WTC11 (cell line): ENCODE measurements at regions not wholly inside any gene's neighbourhood (a gene's known extent, or its start where the extent isn't known, plus 50 kb on each side); places are given as distances from the start of the nearest gene placed in this dataset.

Experiments used
- ATAC-seq: fragments of 200-7000 bp; cut with Tn5 transposase; 2 replicates; pipeline ENCODE4 v1.10.0; 2021; ENCODE audit warnings: mild to moderate bottlenecking, moderate library complexity
- CTCF ChIA-PET: fragments of 300-600 bp; sonication (Branson Sonifier 250); formaldehyde crosslinking; loops from one replicate; lab custom pipeline; 2021; ENCODE audit warnings: antibody characterized with exemption; lab: Charles Lee
- POLR2A ChIA-PET: fragments of 350-600 bp; sonication (Branson Sonifier 250); formaldehyde crosslinking; loops from one replicate; lab custom pipeline; 2021; ENCODE audit warnings: antibody characterized with exemption; lab: Charles Lee
- DNase-seq: peaks from one replicate; pipeline ENCODE4 v3.0.0; 2021; ENCODE audit warnings: low spot score
- H3K27ac Mint-ChIP-seq: 2 replicates; pipeline ENCODE4 v1.8.0; 2021; ENCODE audit warnings: mixed read lengths
- H3K27me3 Mint-ChIP-seq: 2 replicates; pipeline ENCODE4 v1.8.0; 2021; ENCODE audit warnings: low read depth, mild to moderate bottlenecking, moderate library complexity, mixed read lengths
- H3K36me3 Mint-ChIP-seq: 2 replicates; pipeline ENCODE4 v1.8.0; 2021; ENCODE audit warnings: mixed read lengths
- H3K4me1 Mint-ChIP-seq: 2 replicates; pipeline ENCODE4 v1.8.0; 2022; ENCODE audit warnings: mixed read lengths
- H3K4me3 Mint-ChIP-seq: 2 replicates; pipeline ENCODE4 v1.8.0; 2021; ENCODE audit warnings: mild to moderate bottlenecking, moderate library complexity, mixed read lengths
- H3K9me3 Mint-ChIP-seq: 2 replicates; pipeline ENCODE4 v1.8.0; 2021; ENCODE audit warnings: mixed read lengths
- CDX4 ChIP-seq: fragments of 250-450 bp; sonication (Bioruptor Pico); IDR thresholded peaks from 2 replicates; pipeline ENCODE4 v1.9.0; 2021; ENCODE audit warnings: moderate library complexity, mild to moderate bottlenecking, inconsistent platforms, borderline replicate concordance
- ETV6 ChIP-seq: sonication (generic); formaldehyde crosslinking; IDR thresholded peaks from 2 replicates; pipeline ENCODE4 v1.8.1; 2022; ENCODE audit warnings: mild to moderate bottlenecking, missing genetic modification reagents
- FOXJ3 ChIP-seq: sonication (generic); formaldehyde crosslinking; IDR thresholded peaks from 2 replicates; pipeline ENCODE4 v1.9.0; 2021; ENCODE audit warnings: missing genetic modification reagents, mild to moderate bottlenecking, borderline replicate concordance
- GABPB1 ChIP-seq: sonication (generic); formaldehyde crosslinking; IDR thresholded peaks from 2 replicates; pipeline ENCODE4 v1.8.1; 2023; ENCODE audit warnings: mild to moderate bottlenecking, missing genetic modification reagents
- HMGXB4 ChIP-seq: sonication (generic); formaldehyde crosslinking; IDR thresholded peaks from 2 replicates; pipeline ENCODE4 v1.8.1; 2023; ENCODE audit warnings: mild to moderate bottlenecking, moderate library complexity, missing genetic modification reagents
- IRF2 ChIP-seq: sonication (generic); formaldehyde crosslinking; IDR thresholded peaks from 2 replicates; pipeline ENCODE4 v1.8.0; 2022; ENCODE audit warnings: low read depth, missing genetic modification reagents, borderline replicate concordance
- NFYB ChIP-seq: sonication (generic); formaldehyde crosslinking; conservative IDR thresholded peaks from 2 replicates; pipeline ENCODE4 v1.8.0; 2022; ENCODE audit warnings: low read depth, missing genetic modification reagents
- NR1H2 ChIP-seq: sonication (generic); formaldehyde crosslinking; IDR thresholded peaks from 2 replicates; pipeline ENCODE4 v1.9.0; 2021; ENCODE audit warnings: mild to moderate bottlenecking, moderate library complexity, missing genetic modification reagents
- RORB ChIP-seq: fragments of 250-450 bp; sonication (Bioruptor Pico); IDR thresholded peaks from 2 replicates; pipeline ENCODE4 v1.9.0; 2021; ENCODE audit warnings: mild to moderate bottlenecking
- TCF7 ChIP-seq: sonication (generic); formaldehyde crosslinking; IDR thresholded peaks from 2 replicates; pipeline ENCODE4 v1.8.0; 2022; ENCODE audit warnings: mild to moderate bottlenecking, low read depth, missing genetic modification reagents, moderate library complexity
- TEAD4 ChIP-seq: sonication (generic); formaldehyde crosslinking; IDR thresholded peaks from 2 replicates; pipeline ENCODE4 v1.8.0; 2022; ENCODE audit warnings: mild to moderate bottlenecking, missing genetic modification reagents
- USF2 ChIP-seq: sonication (generic); formaldehyde crosslinking; IDR thresholded peaks from 2 replicates; pipeline ENCODE4 v1.8.1; 2023; ENCODE audit warnings: mild to moderate bottlenecking, missing genetic modification reagents, moderate library complexity
- ZNF138 ChIP-seq: sonication (generic); formaldehyde crosslinking; conservative IDR thresholded peaks from 2 replicates; pipeline ENCODE4 v1.8.1; 2022; ENCODE audit warnings: mild to moderate bottlenecking, moderate library complexity, missing genetic modification reagents
- ZNF219 ChIP-seq: sonication (generic); formaldehyde crosslinking; IDR thresholded peaks from 2 replicates; pipeline ENCODE4 v1.8.0; 2023; ENCODE audit warnings: missing genetic modification reagents, mild to moderate bottlenecking, borderline replicate concordance
- ZNF232 ChIP-seq: sonication (generic); formaldehyde crosslinking; IDR thresholded peaks from 2 replicates; pipeline ENCODE4 v1.8.0; 2022; ENCODE audit warnings: mild to moderate bottlenecking, missing genetic modification reagents
- ZNF532 ChIP-seq: fragments of 250-450 bp; sonication (Bioruptor Pico); IDR thresholded peaks from 2 replicates; pipeline ENCODE4 v1.9.0; 2021; ENCODE audit warnings: mild to moderate bottlenecking, borderline replicate concordance

GRCh38 chr1:116261227-116261626 is 111.8 kb upstream of the ATP1A1 start (continued):
- TF ChIP-seq NR1H2 (CRISPR knock-in tag) = no peak

- Mint-ChIP-seq H3K27me3 (no peaks in the 10 kb centered on the region), H3K4me3 (no peak overlapping the region), H3K27ac (no peak overlapping the region), H3K9me3 (no peaks in the 10 kb centered on the region), H3K36me3 (no peaks in the 10 kb centered on the region)
- ATAC-seq = no peak
- POLR2A ChIA-PET = no interaction called here
- CTCF ChIA-PET = no interaction called here
- TF ChIP-seq ZNF219 (CRISPR knock-in tag) (no peak), IRF2 (no peak), GABPB1 (CRISPR knock-in tag) (no peak), NFYB (CRISPR knock-in tag) (no peak), TCF7 (CRISPR knock-in tag) (no peak), HMGXB4 (CRISPR knock-in tag) (no peak), TEAD4 (CRISPR knock-in tag) (no peak), ZNF138 (no peak), CDX4 (no peak), USF2 (no peak)
- TF ChIP-seq, all 79 proteins: peak for 0
- no peak for DNase-seq
- peaks cover 8% of the 10 kb centered on the region for H3K4me1 Mint-ChIP-seq
Measured at GRCh38 chr1:116262207-116262994, 110.6 kb upstream of the ATP1A1 start.

- no peak for ATAC-seq
- H3K4me3 Mint-ChIP-seq = no peak overlapping the region
- TF ChIP-seq NFYB (CRISPR knock-in tag) (no peak), RORB (CRISPR knock-in tag) (no peak), ZNF532 (CRISPR knock-in tag) (no peak), ETV6 (CRISPR knock-in tag) (no peak), ZNF232 (CRISPR knock-in tag) (no peak), FOXJ3 (CRISPR knock-in tag) (no peak)
- TF ChIP-seq, all 79 proteins: peak for 0
- ChIA-PET CTCF (no interaction called here), POLR2A (no interaction called here)
- DNase-seq = no peak
- H3K27me3 Mint-ChIP-seq = no peaks in the 10 kb centered on the region; the same call in 1 of the 2 replicates
- H3K27ac Mint-ChIP-seq = no peak overlapping the region
- H3K4me1 Mint-ChIP-seq = peaks cover 8% of the 10 kb centered on the region
- H3K36me3 Mint-ChIP-seq = no peaks in the 10 kb centered on the region
- no peaks in the 10 kb centered on the region for H3K9me3 Mint-ChIP-seq
Measured at GRCh38 chr1:116262995-116263385, 110.1 kb upstream of the ATP1A1 start.
